Esophagus muscularis mucosa (tissue), 4 donors: ENCODE measurements at regions not wholly inside any gene's neighbourhood (a gene's known extent, or its start where the extent isn't known, plus 50 kb on each side); places are given as distances from the start of the nearest gene placed in this dataset.

ENCODE experiments used
- DNase-seq: peaks from one replicate; pipeline ENCODE4 v3.0.0-alpha.2; 2017; ENCODE audit errors: extremely low spot score
- H3K27ac ChIP-seq, 4 donors: fragments of 200-600 bp; sonication (generic); replicated peaks in 1 of 4; 1 replicate in 3 of 4; 2 replicates in 1 of 4; pipeline ENCODE4 v1.5.1; 2016 to 2019; ENCODE audit warnings: mild to moderate bottlenecking in 1 of 4
- H3K27me3 ChIP-seq, 4 donors: fragments of 200-600 bp; sonication (generic); one replicate each; pipeline versions ENCODE4 v1.5.1 to v1.6.0; 2016 to 2019
- H3K36me3 ChIP-seq, 4 donors: fragments of 200-600 bp; sonication (generic); one replicate each; pipeline ENCODE4 v1.5.1; 2016 to 2019
- H3K4me1 ChIP-seq, 4 donors: fragments of 200-600 bp; sonication (generic); one replicate each; pipeline ENCODE4 v1.5.1; 2016 to 2019
- H3K4me3 ChIP-seq, 4 donors: fragments of 200-600 bp; sonication (generic); 1 replicate in 2 of 4; 2 replicates in 2 of 4; pipeline ENCODE4 v1.5.1; 2016 to 2019; ENCODE audit warnings: mild to moderate bottlenecking in 4 of 4, moderate library complexity in 1 of 4
- H3K9me3 ChIP-seq, 4 donors: fragments of 200-600 bp; sonication (generic); 1 replicate in 3 of 4; 2 replicates in 1 of 4; pipeline ENCODE4 v1.5.1; 2016 to 2019
- EP300 ChIP-seq: sonication (generic); formaldehyde crosslinking; IDR thresholded peaks from one replicate; pipeline ENCODE4 v1.6.1; 2017; ENCODE audit warnings: antibody characterized with exemption
- POLR2A ChIP-seq: fragments of 450-650 bp; IDR thresholded peaks from one replicate; pipeline ENCODE4 v1.6.1; 2017; ENCODE audit warnings: antibody characterized with exemption, moderate library complexity, mild to moderate bottlenecking, low read depth
- POLR2AphosphoS5 ChIP-seq, 2 donors: sonication (generic); formaldehyde crosslinking; IDR thresholded peaks; one replicate each; pipeline ENCODE4 v1.6.1; 2017; ENCODE audit warnings: antibody characterized with exemption in 2 of 2
- WGBS: methylation state at CpG from one replicate; pipeline ENCODE4 v1.1.5; 2018; 5-methylcytosine and 5-hydroxymethylcytosine counted together
- intact Hi-C: fragments of 100-400 bp; cut with DNase I; formaldehyde crosslinking; loops from one replicate; pipeline ENCODE4 v1.15.1; 2023
- TF ChIP-seq, protein P1 (sequence below), 3 experiments: fragments of 200-600 bp in 2 of 3; fragments of 450-650 bp in 1 of 3; sonication (generic) in 2 of 3; IDR thresholded peaks; one replicate each; pipeline ENCODE4 v1.5.1; 2017 to 2019; ENCODE audit warnings: antibody characterized with exemption in 3 of 3, mild to moderate bottlenecking in 2 of 3, moderate library complexity in 1 of 3

DNA sequence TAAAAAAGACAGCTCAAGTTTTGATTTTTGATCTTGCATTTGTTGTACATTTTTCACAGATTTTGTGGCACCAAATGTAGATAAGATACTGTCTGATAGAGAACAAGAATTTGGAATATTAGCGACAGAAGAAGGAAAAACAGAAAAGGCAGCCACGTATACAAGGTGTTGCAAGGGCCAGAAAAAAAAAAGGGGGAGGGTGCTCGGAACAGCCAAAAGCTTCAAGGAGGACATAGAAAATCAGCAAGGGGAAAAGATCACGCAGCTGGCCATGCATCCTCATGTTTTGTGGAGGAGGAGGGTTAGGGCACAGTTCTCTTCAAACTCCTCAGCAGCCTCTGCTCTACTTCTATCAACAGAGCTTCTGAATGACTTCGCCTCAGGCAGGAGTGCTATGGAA, 80.7 kb upstream of the MROH9 start:
- 67% methylated on average over 5 of the region's 5 CpGs for WGBS

DNA sequence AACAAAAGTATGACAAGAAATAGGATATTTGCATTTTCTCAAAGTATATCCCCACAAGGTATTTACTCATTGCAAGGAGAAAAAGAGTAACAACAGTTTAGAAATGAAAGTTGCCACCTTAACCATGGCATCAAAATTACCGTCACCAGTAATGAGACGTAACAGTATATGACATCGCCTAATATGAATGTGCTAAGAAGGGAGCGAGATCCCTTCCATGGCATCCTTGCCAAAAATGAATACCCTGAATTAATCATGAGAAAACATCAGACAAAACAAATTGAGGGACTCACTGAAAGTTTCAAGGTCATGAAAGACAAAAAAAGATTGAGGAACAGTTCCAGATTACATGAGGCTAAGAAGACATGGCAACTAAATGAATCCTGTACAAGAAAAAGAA, 78.9 kb upstream of the MROH9 start:
- Histone ChIP-seq H3K36me3 (no peaks in the 10 kb centered on the region), H3K4me3 (no peak overlapping the region), H3K27me3 (no peaks in the 10 kb centered on the region), H3K27ac (no peak overlapping the region), H3K9me3 (no peaks in the 10 kb centered on the region), H3K4me1 (no peaks in the 10 kb centered on the region)
- intact Hi-C loops, result no loop called here
- DNase-seq, result no peak
- WGBS, result 58% methylated on average over 4 of the region's 4 CpGs
- TF ChIP-seq EP300 (no peak), POLR2A (no peak), POLR2AphosphoS5 (IDR thresholded peaks at IDR 0.05) (no peak)
- TF ChIP-seq, protein P1, sequence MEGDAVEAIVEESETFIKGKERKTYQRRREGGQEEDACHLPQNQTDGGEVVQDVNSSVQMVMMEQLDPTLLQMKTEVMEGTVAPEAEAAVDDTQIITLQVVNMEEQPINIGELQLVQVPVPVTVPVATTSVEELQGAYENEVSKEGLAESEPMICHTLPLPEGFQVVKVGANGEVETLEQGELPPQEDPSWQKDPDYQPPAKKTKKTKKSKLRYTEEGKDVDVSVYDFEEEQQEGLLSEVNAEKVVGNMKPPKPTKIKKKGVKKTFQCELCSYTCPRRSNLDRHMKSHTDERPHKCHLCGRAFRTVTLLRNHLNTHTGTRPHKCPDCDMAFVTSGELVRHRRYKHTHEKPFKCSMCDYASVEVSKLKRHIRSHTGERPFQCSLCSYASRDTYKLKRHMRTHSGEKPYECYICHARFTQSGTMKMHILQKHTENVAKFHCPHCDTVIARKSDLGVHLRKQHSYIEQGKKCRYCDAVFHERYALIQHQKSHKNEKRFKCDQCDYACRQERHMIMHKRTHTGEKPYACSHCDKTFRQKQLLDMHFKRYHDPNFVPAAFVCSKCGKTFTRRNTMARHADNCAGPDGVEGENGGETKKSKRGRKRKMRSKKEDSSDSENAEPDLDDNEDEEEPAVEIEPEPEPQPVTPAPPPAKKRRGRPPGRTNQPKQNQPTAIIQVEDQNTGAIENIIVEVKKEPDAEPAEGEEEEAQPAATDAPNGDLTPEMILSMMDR (IDR thresholded peaks at IDR 0.05), result no peak

More for the DNA sequence above, 80.7 kb upstream of the MROH9 start:
- Histone ChIP-seq H3K4me1 (no peaks in the 10 kb centered on the region), H3K27me3 (no peaks in the 10 kb centered on the region), H3K9me3 (no peaks in the 10 kb centered on the region), H3K36me3 (no peaks in the 10 kb centered on the region), H3K27ac (no peak overlapping the region), H3K4me3 (no peak overlapping the region)
- TF ChIP-seq POLR2A (no peak), POLR2AphosphoS5 (IDR thresholded peaks at IDR 0.05) (no peak)
- no peak for DNase-seq
- intact Hi-C loops, result no loop called here

DNA sequence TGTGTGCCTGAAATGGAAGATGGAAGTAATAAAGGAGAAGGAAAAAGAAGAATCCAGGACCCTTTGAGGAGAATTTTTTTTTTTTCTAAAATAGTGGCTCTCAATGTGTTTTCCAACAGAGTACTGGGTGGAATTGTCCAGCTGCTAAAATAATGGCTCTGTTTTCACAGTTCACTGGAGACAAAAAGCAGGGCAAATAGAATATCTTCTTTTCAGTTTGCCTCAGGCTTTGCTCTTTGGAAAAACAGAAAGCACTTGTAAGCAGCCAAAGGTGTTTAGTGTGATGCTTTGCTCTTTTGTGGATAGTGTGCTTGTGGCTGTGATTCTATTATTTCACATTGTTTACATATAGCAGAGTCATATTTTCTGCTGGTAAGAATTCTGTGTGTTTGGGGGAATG, 77.4 kb upstream of the MROH9 start:
- Histone ChIP-seq H3K4me3 (no peak overlapping the region), H3K4me1 (no peaks in the 10 kb centered on the region), H3K27ac (no peak overlapping the region), H3K9me3 (no peaks in the 10 kb centered on the region), H3K27me3 (no peaks in the 10 kb centered on the region), H3K36me3 (no peaks in the 10 kb centered on the region)
- intact Hi-C loops, result no loop called here
- no peak for DNase-seq
- no peak for TF ChIP-seq POLR2AphosphoS5 (IDR thresholded peaks at IDR 0.05)
- TF ChIP-seq EP300, result no peak
- TF ChIP-seq, protein P1 (IDR thresholded peaks at IDR 0.05), result no peak
- TF ChIP-seq POLR2A, result no peak

DNA sequence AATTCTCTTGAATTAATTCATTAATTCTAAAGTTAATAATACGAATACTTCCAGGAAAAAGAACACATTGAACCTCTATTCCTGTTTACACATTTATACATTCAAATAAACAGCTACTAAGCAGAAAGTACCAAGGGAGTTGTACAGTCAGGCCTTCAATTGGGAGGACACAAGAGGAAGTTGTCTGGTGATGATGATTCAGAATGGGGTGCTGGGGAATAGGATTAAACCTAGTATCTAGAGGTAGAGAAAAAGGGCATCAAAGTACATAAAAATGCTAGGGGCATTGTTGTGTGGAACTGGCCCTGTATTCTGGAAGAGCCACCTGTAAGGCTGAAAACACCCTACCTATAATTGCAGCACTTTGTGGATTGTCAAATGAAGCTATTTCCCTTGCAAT, 71.7 kb upstream of the MROH9 start:
- DNase-seq, result no peak
- TF ChIP-seq POLR2AphosphoS5 (IDR thresholded peaks at IDR 0.05) (no peak), EP300 (no peak), POLR2A (no peak)
- TF ChIP-seq, protein P1 (IDR thresholded peaks at IDR 0.05), result no peak
- no peak overlapping the region for H3K27ac ChIP-seq
- no peaks in the 10 kb centered on the region for H3K36me3 ChIP-seq
- H3K9me3 ChIP-seq, result no peaks in the 10 kb centered on the region
- no peaks in the 10 kb centered on the region for H3K27me3 ChIP-seq
- peaks cover 0 to 3% (median 0%) of the 10 kb centered on the region in 4 donors for H3K4me1 ChIP-seq
- H3K4me3 ChIP-seq, result no peak overlapping the region
- 85% methylated on average over 1 of the region's 1 CpG for WGBS
- intact Hi-C loops, result no loop called here

- TF ChIP-seq EP300 (no peak), POLR2A (no peak), POLR2AphosphoS5 (IDR thresholded peaks at IDR 0.05) (no peak)
- TF ChIP-seq, protein P1 (IDR thresholded peaks at IDR 0.05), result no peak
- Histone ChIP-seq H3K4me3 (no peak overlapping the region), H3K27ac (no peak overlapping the region), H3K9me3 (no peaks in the 10 kb centered on the region), H3K4me1 (peaks cover 0 to 3% (median 0%) of the 10 kb centered on the region in 4 donors), H3K27me3 (no peaks in the 10 kb centered on the region), H3K36me3 (no peaks in the 10 kb centered on the region)
- 63% methylated on average over 3 of the region's 3 CpGs for WGBS
- intact Hi-C loops, result no loop called here
- no peak for DNase-seq
Measured at GRCh38 chr1:170864238-170864637, 71.1 kb upstream of the MROH9 start.
